ENCODE measurements at regions not wholly inside any gene's neighbourhood (a gene's known extent, or its start where the extent isn't known, plus 50 kb on each side); places are given as distances from the start of the nearest gene placed in this dataset.

GRCh38 chr14:95432144-95433093 lies 84.0 kb downstream of the SYNE3 start:
- Histone ChIP-seq H4K20me1 (ENCODE audit: insufficient read depth) (no peaks in the 10 kb centered on the region), H3K9ac (no peak overlapping the region), H3K27me3 (ENCODE audit: insufficient read depth, low read depth) (no peaks in the 10 kb centered on the region), H3K79me2 (ENCODE audit: insufficient read depth, low read depth) (no peaks in the 10 kb centered on the region), H3K27ac (no peak overlapping the region), H3K4me2 (no peak overlapping the region), H2AFZ (ENCODE audit: low read depth) (no peak overlapping the region), H3K36me3 (ENCODE audit: insufficient read depth) (no peaks in the 10 kb centered on the region), H3K4me3 (IDR thresholded peaks at IDR 0.05; ENCODE audit: insufficient read depth, low read depth, low read length) (no peak overlapping the region), H3K4me1 (ENCODE audit: low read depth, poor library complexity, severe bottlenecking) (no peaks in the 10 kb centered on the region)
- TF ChIP-seq CTCF (conservative IDR thresholded peaks at IDR 0.05; ENCODE audit: low read depth, low read length) = 0 out of 2 replicates have a peak, but pooled peaks have one; percentile 16

GRCh38 chr14:95431199-95432143 lies 85.0 kb downstream of the SYNE3 start:
- TF ChIP-seq CTCF (conservative IDR thresholded peaks at IDR 0.05; ENCODE audit: low read depth, low read length) = peak; percentile 51; the same call in 1 of the 2 replicates
- Histone ChIP-seq H3K4me2 (no peak overlapping the region), H3K79me2 (ENCODE audit: insufficient read depth, low read depth) (no peaks in the 10 kb centered on the region), H3K36me3 (ENCODE audit: insufficient read depth) (no peaks in the 10 kb centered on the region), H3K27me3 (ENCODE audit: insufficient read depth, low read depth) (no peaks in the 10 kb centered on the region), H4K20me1 (ENCODE audit: insufficient read depth) (no peaks in the 10 kb centered on the region), H2AFZ (ENCODE audit: low read depth) (no peak overlapping the region), H3K4me3 (IDR thresholded peaks at IDR 0.05; ENCODE audit: insufficient read depth, low read depth, low read length) (no peak overlapping the region), H3K27ac (no peak overlapping the region), H3K4me1 (ENCODE audit: low read depth, poor library complexity, severe bottlenecking) (no peaks in the 10 kb centered on the region), H3K9ac (no peak overlapping the region)

- Histone ChIP-seq H3K79me2 (ENCODE audit: insufficient read depth, low read depth) (no peaks in the 10 kb centered on the region), H3K27me3 (ENCODE audit: insufficient read depth, low read depth) (no peaks in the 10 kb centered on the region), H3K36me3 (ENCODE audit: insufficient read depth) (no peaks in the 10 kb centered on the region), H3K9ac (no peak overlapping the region), H4K20me1 (ENCODE audit: insufficient read depth) (no peaks in the 10 kb centered on the region), H3K4me2 (no peak overlapping the region), H3K4me1 (ENCODE audit: low read depth, poor library complexity, severe bottlenecking) (no peaks in the 10 kb centered on the region), H3K4me3 (IDR thresholded peaks at IDR 0.05; ENCODE audit: insufficient read depth, low read depth, low read length) (no peak overlapping the region), H2AFZ (ENCODE audit: low read depth) (no peak overlapping the region), H3K27ac (no peak overlapping the region)
- no peak for TF ChIP-seq CTCF (conservative IDR thresholded peaks at IDR 0.05; ENCODE audit: low read depth, low read length)
Observed at GRCh38 chr14:95428557-95428956, 87.9 kb downstream of the SYNE3 start.

- no peak for TF ChIP-seq CTCF (conservative IDR thresholded peaks at IDR 0.05; ENCODE audit: low read depth, low read length)
- H3K79me2 ChIP-seq (ENCODE audit: insufficient read depth, low read depth) = no peaks in the 10 kb centered on the region
- no peak overlapping the region for H3K9ac ChIP-seq
- no peaks in the 10 kb centered on the region for H3K36me3 ChIP-seq (ENCODE audit: insufficient read depth)
- H3K27me3 ChIP-seq (ENCODE audit: insufficient read depth, low read depth) = no peaks in the 10 kb centered on the region
- no peak overlapping the region for H3K4me3 ChIP-seq (IDR thresholded peaks at IDR 0.05; ENCODE audit: insufficient read depth, low read depth, low read length)
- H3K4me1 ChIP-seq (ENCODE audit: low read depth, poor library complexity, severe bottlenecking) = no peaks in the 10 kb centered on the region
- H3K27ac ChIP-seq = no peak overlapping the region
- H2AFZ ChIP-seq (ENCODE audit: low read depth) = no peak overlapping the region
- H4K20me1 ChIP-seq (ENCODE audit: insufficient read depth) = no peaks in the 10 kb centered on the region
- H3K4me2 ChIP-seq = no peak overlapping the region
Observed at GRCh38 chr14:95426116-95426475, 90.4 kb downstream of the SYNE3 start.
